Loucy (cell line): ENCODE measurements at regions not wholly inside any gene's neighbourhood (a gene's known extent, or its start where the extent isn't known, plus 50 kb on each side); places are given as distances from the start of the nearest gene placed in this dataset.

Source experiments
- CTCF ChIP-seq: fragments of 200-600 bp; sonication (generic); conservative IDR thresholded peaks from 2 replicates; pipeline ENCODE4 v1.5.1; 2014; ENCODE audit warnings: mild to moderate bottlenecking, antibody characterized with exemption, low read length
- EZH2phosphoT487 ChIP-seq: fragments of 200-600 bp; IDR thresholded peaks from 2 replicates; pipeline ENCODE4 v1.6.1; 2018; ENCODE audit warnings: antibody characterized with exemption, mild to moderate bottlenecking, moderate library complexity, borderline replicate concordance

- TF ChIP-seq CTCF: no peak
- no peak for TF ChIP-seq EZH2phosphoT487
Measured at GRCh38 chr2:21782866-21783265, 659.1 kb downstream of the TDRD15 start.
